T-helper 1 cell (primary cell): ENCODE measurements at regions not wholly inside any gene's neighbourhood (a gene's known extent, or its start where the extent isn't known, plus 50 kb on each side); places are given as distances from the start of the nearest gene placed in this dataset.

Experiments
- DNase-seq, 5 donors: peaks; one replicate each; pipeline ENCODE4 v3.0.0-alpha.2; 2012 to 2020

DNA sequence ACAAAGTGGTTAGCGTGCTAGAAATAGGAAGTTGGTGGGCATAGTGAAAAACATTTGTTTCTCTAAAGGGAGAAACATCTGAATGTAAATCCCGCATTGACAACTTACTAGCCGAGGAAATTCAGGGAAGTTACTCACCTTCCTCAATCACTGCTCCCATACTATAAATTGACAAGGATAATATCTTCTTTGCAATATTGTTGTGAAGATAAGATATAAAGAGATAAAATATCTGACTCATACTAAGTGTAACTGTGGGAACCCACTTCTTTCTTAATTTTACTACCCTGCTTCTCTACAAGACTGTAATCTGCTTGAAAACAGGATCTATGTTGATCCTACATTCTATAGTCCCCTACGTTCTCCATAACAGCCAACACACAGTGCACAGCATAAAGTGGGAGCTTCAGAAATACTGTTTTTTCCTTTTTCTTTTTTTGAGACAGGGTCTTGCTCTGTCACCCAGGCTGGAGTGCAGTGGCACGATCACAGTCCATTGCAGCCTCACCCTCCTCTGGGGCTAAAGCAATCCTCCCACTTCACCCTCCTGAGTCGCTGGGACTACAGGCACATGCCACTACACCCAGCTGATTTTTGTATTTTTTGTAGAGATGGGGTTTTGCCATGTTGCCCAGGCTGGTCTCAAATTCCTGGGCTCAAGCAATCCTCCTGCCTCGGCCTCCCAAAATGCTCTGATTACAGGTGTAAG lies 57.4 kb upstream of the C1orf21 start:
- DNase-seq: no peak

GRCh38 chr1:184329962-184330868 lies 56.6 kb upstream of the C1orf21 start:
- no peak for DNase-seq

DNA sequence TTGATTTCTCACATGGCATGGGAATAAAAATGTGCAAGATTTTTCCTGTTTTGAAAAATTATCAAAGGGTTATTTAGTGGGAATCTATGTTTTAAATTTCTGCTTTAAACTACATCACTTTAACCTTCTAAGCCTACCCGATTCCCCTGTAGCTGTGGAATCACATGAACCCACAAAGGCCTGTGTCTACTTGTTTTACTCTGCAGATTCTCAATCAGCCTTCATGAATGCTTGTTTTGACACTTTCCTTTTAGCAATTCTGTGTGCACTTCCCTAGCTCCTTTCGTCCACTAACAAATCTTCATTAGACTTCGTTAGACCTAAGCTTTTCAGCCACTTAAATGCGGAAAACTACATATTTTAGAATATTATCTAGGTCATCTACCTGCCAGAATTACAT lies 56.0 kb upstream of the C1orf21 start:
- DNase-seq: no peak
